NCI-H526 treated with DMSO at 0.1 percent for 48 hours (cell line): ENCODE measurements at regions not wholly inside any gene's neighbourhood (a gene's known extent, or its start where the extent isn't known, plus 50 kb on each side); places are given as distances from the start of the nearest gene placed in this dataset.
"Not testable (repeated sequence)": the region's sequence is repeated elsewhere in the genome, so short reads cannot be mapped to it uniquely, and the experiment has no call there.

Experiments
- DNase-seq: peaks from one replicate; lab custom pipeline; 2025; lab: John Stamatoyannopoulos, UW

DNA sequence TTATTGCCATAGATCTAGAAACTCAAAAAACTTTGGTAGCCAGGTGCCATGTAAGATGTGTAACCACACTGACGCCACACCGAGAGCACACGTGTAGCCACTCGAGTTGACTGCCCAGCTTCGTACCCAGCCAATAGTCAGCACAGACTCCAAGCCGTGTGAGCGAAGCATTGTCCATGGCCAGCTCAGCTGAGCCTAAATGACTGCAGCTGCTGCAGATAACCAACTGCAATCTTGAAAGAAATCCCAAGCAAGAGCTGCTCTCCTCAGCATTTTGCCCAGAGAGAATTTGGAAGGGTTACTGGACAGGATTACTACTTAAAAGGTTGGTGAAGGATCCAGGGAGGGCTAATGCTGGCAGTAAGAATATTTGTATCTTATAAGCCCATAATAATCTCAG lies 193.0 kb upstream of the THRB start:
- no peak for DNase-seq

- no peak for DNase-seq
These were observed 193.9 kb upstream of the THRB start for GRCh38 chr3:24688446-24689148.

GRCh38 chr3:24689353-24689752 lies 194.7 kb upstream of the THRB start:
- no peak for DNase-seq

DNA sequence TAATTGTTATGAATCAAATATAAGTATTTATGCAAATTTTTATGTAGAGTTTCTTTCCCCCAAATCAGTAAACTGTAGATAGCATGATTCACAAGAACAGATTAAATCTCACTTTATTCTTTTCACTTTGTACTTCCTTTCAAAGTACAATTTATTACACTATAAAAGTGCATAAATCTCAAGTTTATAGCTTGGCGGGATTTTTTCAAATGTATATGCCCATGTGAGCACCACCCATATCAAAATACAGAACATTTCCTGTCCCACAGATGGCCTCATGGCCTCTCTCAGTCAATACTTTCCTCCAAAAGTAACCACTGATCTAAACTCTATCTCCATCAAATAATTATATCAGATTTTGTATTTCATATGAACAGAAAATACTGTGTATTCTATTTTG lies 196.1 kb upstream of the THRB start:
- DNase-seq: no peak

DNA sequence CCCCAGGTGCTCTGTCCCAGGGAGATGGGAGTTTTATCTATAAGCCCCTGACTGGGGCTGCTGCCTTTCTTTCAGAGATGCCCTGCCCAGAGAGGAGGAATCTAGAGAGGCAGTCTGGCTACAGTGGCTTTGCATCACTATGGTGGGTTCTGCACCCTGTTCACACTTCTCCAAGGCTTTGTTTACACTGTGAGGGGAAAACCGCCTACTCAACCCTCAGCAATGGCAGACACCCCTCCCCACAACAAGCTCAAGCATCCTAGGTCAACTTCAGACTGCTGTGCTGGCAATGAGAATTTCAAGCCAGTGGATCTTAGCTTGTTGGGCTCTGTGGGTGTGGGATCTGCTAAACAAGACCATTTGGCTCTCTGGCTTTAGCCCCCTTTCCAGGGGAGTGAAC lies 204.4 kb upstream of the THRB start:
- DNase-seq: not testable (repeated sequence)

- DNase-seq: no peak
These were observed 209.8 kb upstream of the THRB start for GRCh38 chr3:24704496-24704895.

DNA sequence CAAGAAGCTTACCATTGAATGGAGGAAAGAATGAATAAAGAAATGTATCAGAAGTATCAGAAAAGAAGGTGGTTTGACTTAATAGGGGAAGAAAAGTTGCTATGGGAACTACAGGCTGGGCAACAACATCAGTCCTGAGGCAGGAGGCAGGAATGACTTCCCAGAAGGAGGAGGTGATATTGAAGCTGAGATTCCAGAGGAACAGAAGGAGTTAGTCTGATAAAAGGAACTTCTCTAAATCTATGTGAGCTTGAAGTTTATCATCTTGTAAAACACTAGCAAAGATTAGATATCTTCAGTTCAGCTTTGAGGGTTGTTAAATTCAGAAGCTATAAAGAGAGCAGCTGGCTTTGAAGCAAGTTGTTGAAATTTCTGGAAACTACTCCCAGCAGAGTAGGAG lies 213.3 kb upstream of the THRB start:
- DNase-seq: no peak

DNA sequence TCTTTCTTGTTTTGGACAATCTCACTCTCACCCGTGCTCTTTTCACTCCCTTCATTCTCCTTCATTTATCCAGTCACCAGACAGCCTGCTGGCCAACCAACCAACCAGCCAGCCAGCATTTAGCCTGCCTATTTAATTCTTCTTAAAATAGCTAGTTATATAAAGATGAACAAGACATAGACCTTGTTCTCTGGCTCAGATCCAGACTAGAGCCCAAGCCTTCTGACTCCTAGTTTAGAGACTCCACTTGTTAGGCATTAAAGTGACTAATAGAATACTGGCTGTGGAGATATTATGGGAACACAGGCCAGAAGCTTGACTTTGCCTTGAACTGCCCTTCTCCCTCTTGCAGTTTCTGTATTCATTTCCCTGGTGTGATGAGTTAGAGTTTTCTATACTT lies 215.3 kb upstream of the THRB start:
- no peak for DNase-seq

DNA sequence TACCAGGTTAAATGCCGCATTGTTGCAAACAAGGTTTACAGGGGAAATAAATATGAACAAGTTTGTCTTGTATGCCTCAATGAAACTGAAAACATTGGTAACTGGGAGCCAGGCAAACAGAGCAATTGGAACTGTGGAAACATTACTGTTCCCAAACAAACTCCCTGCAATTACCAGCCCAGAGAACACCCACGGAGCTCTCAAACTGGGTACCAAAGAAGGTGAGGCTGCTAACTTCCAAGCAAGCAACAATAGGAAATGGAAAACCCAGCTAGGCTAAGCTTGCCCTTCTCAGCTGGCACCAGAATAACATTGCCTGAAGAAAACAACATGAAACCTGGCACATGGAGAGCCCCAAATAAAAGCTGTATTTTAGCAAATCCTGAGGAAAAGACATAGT lies 218.9 kb upstream of the THRB start:
- DNase-seq: no peak

- DNase-seq: no peak
These were observed 219.8 kb upstream of the THRB start for GRCh38 chr3:24714436-24714835.

DNA sequence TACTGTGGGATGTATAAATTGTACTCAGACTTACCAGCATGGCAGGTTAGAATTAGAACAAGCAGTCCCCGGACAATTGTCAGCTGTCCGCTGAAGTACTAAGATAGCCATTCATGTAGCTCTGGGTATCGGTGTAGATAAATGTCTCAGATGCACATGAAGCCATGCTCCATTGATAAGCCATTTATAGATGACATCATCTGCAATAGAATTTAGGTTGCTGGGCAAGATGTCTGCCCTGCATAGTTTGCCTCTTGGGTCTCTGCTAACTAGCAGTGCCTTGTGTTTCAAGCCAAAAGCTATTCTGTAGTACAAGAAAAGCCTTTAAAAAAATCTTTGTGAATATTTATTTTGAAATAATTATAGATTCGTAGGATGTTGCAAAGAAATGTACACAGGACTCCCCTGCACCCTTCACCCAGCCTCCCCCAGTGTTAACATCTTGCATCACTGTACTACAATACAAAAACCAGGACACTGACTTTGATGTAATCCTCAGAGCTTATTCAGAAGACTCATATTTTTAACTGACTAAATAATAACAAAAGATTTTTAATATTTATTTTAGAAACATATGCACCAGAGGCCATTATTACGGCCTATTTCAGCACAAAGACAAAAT lies 220.6 kb upstream of the THRB start:
- DNase-seq: no peak

DNA sequence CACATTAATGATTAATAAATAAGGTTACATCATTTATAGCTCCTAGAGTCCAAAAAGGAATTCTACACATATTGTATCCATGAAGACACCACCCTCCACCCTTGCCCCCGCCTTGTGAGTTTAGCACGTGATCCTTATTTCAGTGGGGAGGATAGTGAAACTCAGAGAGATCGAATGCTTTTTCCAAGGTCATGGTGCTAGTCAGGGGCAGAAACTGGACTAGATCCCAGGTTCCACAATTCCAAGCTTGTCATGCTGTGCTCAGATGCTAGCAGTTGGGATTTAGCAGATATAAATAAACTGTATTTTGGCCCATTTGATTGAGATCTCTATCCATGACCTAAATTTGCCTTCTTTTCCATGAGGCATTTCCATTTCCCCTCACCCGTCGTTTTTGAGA lies 227.4 kb upstream of the THRB start:
- DNase-seq: no peak

- no peak for DNase-seq
These were observed 231.0 kb upstream of the THRB start for GRCh38 chr3:24725514-24726255.

- DNase-seq: no peak
These were observed 231.8 kb upstream of the THRB start for GRCh38 chr3:24726423-24726822.

DNA sequence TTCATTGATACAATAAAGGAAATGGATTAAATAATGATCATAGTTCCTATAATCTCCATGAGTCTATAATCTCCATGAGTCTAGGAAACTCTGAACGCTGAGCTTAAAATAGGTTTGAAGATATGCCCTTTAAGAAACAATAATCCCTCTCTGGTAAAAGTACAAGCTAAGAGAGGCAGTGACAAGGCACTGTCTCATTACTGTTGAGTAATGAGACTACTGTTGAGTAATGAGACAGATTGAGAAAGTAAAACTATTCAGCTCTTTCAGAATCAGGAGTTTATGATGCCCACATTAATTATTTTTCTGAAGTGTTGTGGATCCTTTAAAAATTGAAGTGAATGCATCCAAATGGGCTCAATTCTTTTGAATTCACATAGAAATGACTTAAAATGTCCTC lies 235.5 kb upstream of the THRB start:
- DNase-seq: no peak

DNA sequence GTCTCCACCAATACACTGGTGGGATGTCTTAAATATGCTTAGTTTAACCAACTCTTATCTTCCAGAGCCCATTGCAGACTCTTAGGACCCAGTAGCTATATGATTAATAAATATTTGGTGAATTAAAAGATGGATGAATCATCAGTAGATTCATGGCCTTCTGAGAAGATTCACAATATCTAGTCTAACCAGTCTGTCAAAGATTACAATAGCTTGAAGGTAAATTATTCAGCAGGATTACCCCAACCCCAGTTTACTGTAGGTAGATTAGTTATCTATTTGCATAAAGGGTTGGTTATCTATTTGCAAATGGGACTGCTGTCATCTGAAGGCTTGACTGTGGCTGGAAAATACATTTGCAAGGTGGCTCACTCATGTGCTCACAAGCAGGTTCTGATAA lies 239.4 kb upstream of the THRB start:
- DNase-seq: no peak

DNA sequence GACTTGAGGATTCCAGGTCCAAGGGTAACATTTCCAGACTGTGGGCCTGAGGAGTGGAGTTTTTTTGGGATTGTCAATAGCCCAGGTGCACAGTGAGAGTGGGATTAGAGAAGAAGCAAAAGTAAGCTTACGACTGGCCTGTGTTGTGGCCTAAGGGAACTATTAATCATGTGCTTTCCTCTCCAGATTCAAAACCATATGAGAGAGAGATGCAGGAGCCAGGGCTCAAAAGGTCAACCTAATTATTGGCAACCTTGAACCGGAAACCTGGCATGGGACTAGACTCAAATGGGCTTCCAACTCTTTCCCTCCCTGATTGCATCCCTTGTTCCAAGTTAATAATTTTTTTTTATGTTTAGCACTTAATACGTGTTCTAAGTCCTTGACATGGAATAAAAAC lies 242.1 kb upstream of the THRB start:
- DNase-seq: no peak

DNA sequence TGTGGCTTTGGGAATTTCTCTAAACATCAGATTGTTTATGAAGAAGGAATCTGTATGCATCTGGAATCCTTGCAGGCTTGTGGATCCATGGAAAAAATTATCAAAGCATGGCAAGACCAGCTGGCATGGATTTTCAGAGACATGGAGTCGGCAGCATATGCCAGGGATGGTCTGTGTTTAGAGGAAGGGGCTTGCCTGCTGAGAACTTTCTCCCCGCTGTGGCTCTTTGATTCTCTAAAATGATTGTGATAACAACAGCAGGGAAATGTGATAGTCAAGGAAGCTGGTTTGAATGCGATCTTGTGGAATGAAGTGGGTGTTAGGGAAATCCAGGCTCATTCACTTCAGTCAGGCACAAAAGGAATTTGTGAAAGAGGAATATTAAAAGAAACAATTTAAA lies 245.7 kb upstream of the THRB start:
- DNase-seq: no peak

DNA sequence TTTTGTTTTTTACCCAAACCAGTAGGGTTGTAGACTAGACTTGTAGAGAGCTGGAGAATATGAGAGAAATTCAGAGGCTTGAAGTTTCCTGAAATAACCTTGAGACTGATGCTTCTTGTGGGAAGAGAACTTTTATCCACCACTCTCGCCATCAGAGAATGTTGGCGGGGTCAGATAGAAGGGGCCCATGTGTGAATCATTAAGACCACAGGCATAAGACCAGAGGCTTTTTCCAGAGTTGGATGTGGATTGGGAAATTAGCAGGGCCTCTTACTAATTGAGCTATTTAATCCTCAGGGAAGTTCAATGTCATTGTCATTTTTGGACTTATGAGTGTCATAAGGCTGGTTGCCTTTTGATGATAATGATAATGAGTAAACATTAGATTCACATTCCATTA lies 246.9 kb upstream of the THRB start:
- no peak for DNase-seq

GRCh38 chr3:24748520-24748919 lies 253.9 kb upstream of the THRB start:
- no peak for DNase-seq

DNA sequence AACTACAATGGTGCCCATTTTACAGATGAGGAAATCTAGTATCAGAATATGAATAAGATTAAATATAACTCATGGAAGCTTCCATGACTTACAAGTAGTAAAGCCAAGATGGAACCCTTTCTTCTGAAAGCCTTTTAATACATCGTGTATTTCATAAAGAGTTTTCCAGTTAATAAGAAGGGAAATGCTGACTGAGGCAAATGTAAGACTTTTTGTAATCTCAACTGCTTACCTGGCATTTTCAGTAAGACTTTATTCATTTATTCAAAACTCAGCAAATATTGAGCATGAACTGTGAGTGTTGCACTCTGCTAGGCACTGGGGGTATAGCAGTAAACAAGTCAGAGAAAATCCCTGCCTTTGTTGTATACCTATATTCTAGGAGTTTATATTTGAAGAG lies 256.4 kb upstream of the THRB start:
- no peak for DNase-seq

GRCh38 chr3:24756101-24756888 lies 261.6 kb upstream of the THRB start:
- no peak for DNase-seq

DNA sequence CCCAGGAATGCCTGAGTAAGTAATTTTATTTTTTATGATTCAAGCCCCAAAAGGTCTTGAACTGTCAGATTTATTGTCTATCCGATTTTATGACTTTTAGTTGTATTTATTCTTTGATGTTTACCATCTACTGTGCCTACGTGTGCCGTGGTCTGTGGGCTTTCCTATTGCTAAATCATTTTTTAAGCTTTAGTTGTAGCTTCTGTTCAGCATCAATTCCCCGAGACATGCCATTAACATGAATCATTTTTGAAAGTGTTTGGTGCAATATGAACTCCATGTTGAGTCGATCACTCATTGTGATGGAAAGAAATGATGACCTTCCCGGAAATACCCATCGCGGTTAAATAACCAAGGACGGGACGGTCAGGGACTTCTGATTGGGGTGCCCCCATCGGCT lies 268.7 kb upstream of the THRB start:
- DNase-seq: no peak
